Mesodermal cell (in vitro differentiated cells): ENCODE measurements at regions not wholly inside any gene's neighbourhood (a gene's known extent, or its start where the extent isn't known, plus 50 kb on each side); places are given as distances from the start of the nearest gene placed in this dataset.

Experiments used
- H3K27ac ChIP-seq: 2 replicates; pipeline ENCODE4 v1.7.0; 2013; ENCODE audit warnings: mild to moderate bottlenecking, low read depth, low read length, moderate library complexity; ENCODE audit not compliant: severe bottlenecking
- H3K36me3 ChIP-seq: 2 replicates; pipeline ENCODE4 v1.7.1; 2013; ENCODE audit warnings: mild to moderate bottlenecking, low read length, moderate library complexity; ENCODE audit not compliant: control insufficient read depth, insufficient read depth
- H3K4me1 ChIP-seq: one replicate; pipeline ENCODE4 v1.7.1; 2013; ENCODE audit warnings: mild to moderate bottlenecking, low read length; ENCODE audit not compliant: insufficient read depth, control insufficient read depth, poor library complexity, severe bottlenecking
- H3K4me3 ChIP-seq: 2 replicates; pipeline ENCODE4 v1.7.0; 2013; ENCODE audit warnings: low read length, control low read depth, mild to moderate bottlenecking; ENCODE audit not compliant: insufficient read depth, poor library complexity, severe bottlenecking; ENCODE audit errors: extremely low read depth
- H3K9me3 ChIP-seq: 2 replicates; pipeline ENCODE4 v1.7.1; 2013; ENCODE audit warnings: mild to moderate bottlenecking, low read length, moderate library complexity; ENCODE audit not compliant: control insufficient read depth
- WGBS, 2 experiments: methylation state at CpG; one replicate each; pipeline ENCODE4 v1.1.5; 2013; ENCODE audit warnings: missing lambda C conversion rate in 2 of 2; ENCODE audit not compliant: insufficient coverage in 2 of 2; 5-methylcytosine and 5-hydroxymethylcytosine counted together

GRCh38 chr2:236673823-236674185, 104.2 kb downstream of the ACKR3 start:
- no peaks in the 10 kb centered on the region for H3K4me1 ChIP-seq
- WGBS, 2 experiments: 87 to 100% methylated on average over 1 to 3 of the region's 4 CpGs
- H3K4me3 ChIP-seq: no peak overlapping the region

GRCh38 chr2:236674238-236674637, 104.6 kb downstream of the ACKR3 start:
- WGBS, 2 experiments: 96 to 100% methylated on average over 3 to 4 of the region's 7 CpGs
- Histone ChIP-seq H3K36me3 (no peaks in the 10 kb centered on the region), H3K4me1 (no peaks in the 10 kb centered on the region), H3K9me3 (peaks cover 12% of the 10 kb centered on the region), H3K27ac (no peak overlapping the region), H3K4me3 (no peak overlapping the region)

More at GRCh38 chr2:236673823-236674185, 104.2 kb downstream of the ACKR3 start:
- Histone ChIP-seq H3K36me3 (no peaks in the 10 kb centered on the region), H3K27ac (no peak overlapping the region), H3K9me3 (peaks cover 12% of the 10 kb centered on the region)

- Histone ChIP-seq H3K36me3 (no peaks in the 10 kb centered on the region), H3K27ac (no peak overlapping the region), H3K4me3 (no peak overlapping the region), H3K9me3 (peaks cover 11% of the 10 kb centered on the region), H3K4me1 (no peaks in the 10 kb centered on the region)
- WGBS, 2 experiments: 93 to 96% methylated on average over 4 to 7 of the region's 7 CpGs
Observed at GRCh38 chr2:236674646-236675045, 105.0 kb downstream of the ACKR3 start.

GRCh38 chr2:236675051-236675450, 105.4 kb downstream of the ACKR3 start:
- no peaks in the 10 kb centered on the region for H3K36me3 ChIP-seq
- no peak overlapping the region for H3K27ac ChIP-seq
- no peaks in the 10 kb centered on the region for H3K4me1 ChIP-seq
- no peak overlapping the region for H3K4me3 ChIP-seq
- WGBS, 2 experiments: 81 to 88% methylated on average over 2 to 4 of the region's 4 CpGs
- peaks cover 7% of the 10 kb centered on the region for H3K9me3 ChIP-seq

GRCh38 chr2:236675526-236675925, 105.9 kb downstream of the ACKR3 start:
- no peak overlapping the region for H3K27ac ChIP-seq

GRCh38 chr2:236676136-236676873, 106.7 kb downstream of the ACKR3 start:
- no peak overlapping the region for H3K4me3 ChIP-seq
- H3K9me3 ChIP-seq: peaks cover 4% of the 10 kb centered on the region
- H3K4me1 ChIP-seq: no peaks in the 10 kb centered on the region
- no peak overlapping the region for H3K27ac ChIP-seq
- no CpG with 5 or more reads among the region's 2 CpGs for WGBS, 2 experiments
- no peaks in the 10 kb centered on the region for H3K36me3 ChIP-seq

More at GRCh38 chr2:236675526-236675925, 105.9 kb downstream of the ACKR3 start:
- Histone ChIP-seq H3K4me1 (no peaks in the 10 kb centered on the region), H3K36me3 (no peaks in the 10 kb centered on the region), H3K9me3 (peaks cover 4% of the 10 kb centered on the region), H3K4me3 (no peak overlapping the region)

GRCh38 chr2:236677368-236677767, 107.7 kb downstream of the ACKR3 start:
- no peak overlapping the region for H3K27ac ChIP-seq
- H3K9me3 ChIP-seq: peaks cover 4% of the 10 kb centered on the region
- H3K36me3 ChIP-seq: no peaks in the 10 kb centered on the region
- H3K4me1 ChIP-seq: no peaks in the 10 kb centered on the region
- 82 to 94% methylated on average over 4 to 7 of the region's 8 CpGs for WGBS, 2 experiments
- H3K4me3 ChIP-seq: no peak overlapping the region

- Histone ChIP-seq H3K36me3 (no peaks in the 10 kb centered on the region), H3K4me3 (no peak overlapping the region), H3K4me1 (no peaks in the 10 kb centered on the region), H3K27ac (no peak overlapping the region), H3K9me3 (peaks cover 4% of the 10 kb centered on the region)
- 77 to 81% methylated on average over 13 to 15 of the region's 15 CpGs for WGBS, 2 experiments
Observed at GRCh38 chr2:236678307-236678975, 108.8 kb downstream of the ACKR3 start.

- 80 to 95% methylated on average over 2 to 4 of the region's 10 CpGs for WGBS, 2 experiments
- Histone ChIP-seq H3K4me1 (no peaks in the 10 kb centered on the region), H3K4me3 (no peak overlapping the region), H3K9me3 (no peaks in the 10 kb centered on the region), H3K27ac (no peak overlapping the region), H3K36me3 (no peaks in the 10 kb centered on the region)
Observed at GRCh38 chr2:236679884-236680860, 110.5 kb downstream of the ACKR3 start.

GRCh38 chr2:236682651-236683422, 113.2 kb downstream of the ACKR3 start:
- no peaks in the 10 kb centered on the region for H3K9me3 ChIP-seq
- H3K4me1 ChIP-seq: peaks cover 3% of the 10 kb centered on the region
- 82 to 90% methylated on average over 7 to 9 of the region's 12 CpGs for WGBS, 2 experiments
- H3K27ac ChIP-seq: no peak overlapping the region
- H3K4me3 ChIP-seq: no peak overlapping the region
- H3K36me3 ChIP-seq: no peaks in the 10 kb centered on the region
